GM12891 (cell line): ENCODE measurements at regions not wholly inside any gene's neighbourhood (a gene's known extent, or its start where the extent isn't known, plus 50 kb on each side); places are given as distances from the start of the nearest gene placed in this dataset.

ENCODE experiments used
- PAX5 ChIP-seq: IDR thresholded peaks from 2 replicates; pipeline ENCODE4 v1.6.1; 2011; ENCODE audit warnings: low read length, moderate library complexity, mild to moderate bottlenecking; ENCODE audit not compliant: insufficient read depth, severe bottlenecking
- POLR2A ChIP-seq: IDR thresholded peaks from 2 replicates; pipeline ENCODE4 v1.6.1; 2011; ENCODE audit warnings: low read depth, low read length, control low read depth
- POLR2AphosphoS5 ChIP-seq: IDR thresholded peaks from 2 replicates; pipeline ENCODE4 v1.6.1; 2011; ENCODE audit warnings: low read depth, low read length, control low read depth
- POU2F2 ChIP-seq: IDR thresholded peaks from 2 replicates; pipeline ENCODE4 v1.6.1; 2011; ENCODE audit warnings: low read depth, mild to moderate bottlenecking, control low read depth, low read length, moderate library complexity
- SPI1 ChIP-seq: IDR thresholded peaks from 2 replicates; pipeline ENCODE4 v1.6.1; 2011; ENCODE audit warnings: low read depth, low read length, control low read depth
- TAF1 ChIP-seq: IDR thresholded peaks from 2 replicates; pipeline ENCODE4 v1.6.1; 2011; ENCODE audit warnings: low read depth, low read length, control low read depth

- TF ChIP-seq POLR2A: no peak
- TF ChIP-seq POLR2AphosphoS5: no peak
- TF ChIP-seq SPI1: no peak
- no peak for TF ChIP-seq TAF1
- no peak for TF ChIP-seq POU2F2
- TF ChIP-seq PAX5: no peak
Measured at GRCh38 chr2:144041612-144042011, 478.3 kb downstream of the ZEB2 start.
